Left ventricle myocardium inferior (tissue), 1 donor: ENCODE measurements at regions not wholly inside any gene's neighbourhood (a gene's known extent, or its start where the extent isn't known, plus 50 kb on each side); places are given as distances from the start of the nearest gene placed in this dataset.

Source experiments
- DNase-seq: peaks from one replicate; pipeline ENCODE4 v3.0.0-alpha.2; 2020
- H3K27ac ChIP-seq: fragments of 200-600 bp; replicated peaks from 2 replicates; pipeline ENCODE4 v1.8.0; 2021
- H3K27me3 ChIP-seq: fragments of 200-600 bp; 2 replicates; pipeline ENCODE4 v1.8.0; 2021; ENCODE audit warnings: low read depth
- H3K36me3 ChIP-seq: fragments of 200-600 bp; 2 replicates; pipeline ENCODE4 v1.8.0; 2021
- H3K4me1 ChIP-seq: fragments of 200-600 bp; 2 replicates; pipeline ENCODE4 v1.8.0; 2021
- H3K4me3 ChIP-seq: fragments of 200-600 bp; 2 replicates; pipeline ENCODE4 v1.8.0; 2021; ENCODE audit warnings: mild to moderate bottlenecking, moderate library complexity
- H3K9me3 ChIP-seq: fragments of 200-600 bp; replicated peaks from 2 replicates; pipeline ENCODE4 v1.8.0; 2021
- intact Hi-C: fragments of 100-400 bp; cut with micrococcal nuclease; formaldehyde crosslinking; loops from one replicate; pipeline ENCODE4 v1.11.0; 2022
- TF ChIP-seq, protein P1 (sequence below): fragments of 200-600 bp; IDR thresholded peaks from 2 replicates; pipeline ENCODE4 v1.8.0; 2021; ENCODE audit warnings: antibody characterized with exemption, mild to moderate bottlenecking, borderline replicate concordance
- donor health status: DM: no; HTN: yes; CAD: no; lungs with severe emphysema.

GRCh38 chr12:54700301-54700700 lies 52.1 kb upstream of the DCD start:
- Histone ChIP-seq H3K4me3 (no peak overlapping the region), H3K4me1 (no peaks in the 10 kb centered on the region), H3K36me3 (no peaks in the 10 kb centered on the region), H3K9me3 (no peaks in the 10 kb centered on the region), H3K27ac (no peak overlapping the region), H3K27me3 (peaks cover 37% of the 10 kb centered on the region)
- no peak for DNase-seq
- intact Hi-C loops, result no loop called here
- TF ChIP-seq, protein P1, sequence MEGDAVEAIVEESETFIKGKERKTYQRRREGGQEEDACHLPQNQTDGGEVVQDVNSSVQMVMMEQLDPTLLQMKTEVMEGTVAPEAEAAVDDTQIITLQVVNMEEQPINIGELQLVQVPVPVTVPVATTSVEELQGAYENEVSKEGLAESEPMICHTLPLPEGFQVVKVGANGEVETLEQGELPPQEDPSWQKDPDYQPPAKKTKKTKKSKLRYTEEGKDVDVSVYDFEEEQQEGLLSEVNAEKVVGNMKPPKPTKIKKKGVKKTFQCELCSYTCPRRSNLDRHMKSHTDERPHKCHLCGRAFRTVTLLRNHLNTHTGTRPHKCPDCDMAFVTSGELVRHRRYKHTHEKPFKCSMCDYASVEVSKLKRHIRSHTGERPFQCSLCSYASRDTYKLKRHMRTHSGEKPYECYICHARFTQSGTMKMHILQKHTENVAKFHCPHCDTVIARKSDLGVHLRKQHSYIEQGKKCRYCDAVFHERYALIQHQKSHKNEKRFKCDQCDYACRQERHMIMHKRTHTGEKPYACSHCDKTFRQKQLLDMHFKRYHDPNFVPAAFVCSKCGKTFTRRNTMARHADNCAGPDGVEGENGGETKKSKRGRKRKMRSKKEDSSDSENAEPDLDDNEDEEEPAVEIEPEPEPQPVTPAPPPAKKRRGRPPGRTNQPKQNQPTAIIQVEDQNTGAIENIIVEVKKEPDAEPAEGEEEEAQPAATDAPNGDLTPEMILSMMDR, result no peak
